ENCODE measurements at regions not wholly inside any gene's neighbourhood (a gene's known extent, or its start where the extent isn't known, plus 50 kb on each side); places are given as distances from the start of the nearest gene placed in this dataset.

- TF ChIP-seq CTCF (IDR thresholded peaks at IDR 0.05) (no peak), POLR2A (IDR thresholded peaks at IDR 0.05) (no peak)
These were observed 105.2 kb downstream of the BRMS1L start for GRCh38 chr14:35931346-35931745.

Measured in heart left ventricle (tissue), 13 donors.